OCI-LY1 (cell line): ENCODE measurements at regions not wholly inside any gene's neighbourhood (a gene's known extent, or its start where the extent isn't known, plus 50 kb on each side); places are given as distances from the start of the nearest gene placed in this dataset.

Experiments
- H2AFZ ChIP-seq: fragments of 200-600 bp; sonication (generic), shearing (Covaris generic); 2 replicates; pipeline ENCODE4 v1.6.0; 2014; ENCODE audit warnings: antibody characterized with exemption, mild to moderate bottlenecking, low read length
- H3F3A ChIP-seq: fragments of 200-600 bp; sonication (generic), shearing (Covaris generic); 2 replicates; pipeline ENCODE4 v1.6.0; 2014; ENCODE audit warnings: mild to moderate bottlenecking, antibody characterized with exemption, low read length, moderate library complexity; ENCODE audit not compliant: insufficient read depth
- H3K27ac ChIP-seq: fragments of 200-600 bp; sonication (generic); 2 replicates; pipeline ENCODE4 v1.5.1; 2014; ENCODE audit warnings: low read length, mixed run types, mild to moderate bottlenecking, low read depth; ENCODE audit not compliant: poor library complexity, severe bottlenecking
- H3K27me3 ChIP-seq: fragments of 200-600 bp; sonication (generic); 2 replicates; pipeline ENCODE4 v1.6.0; 2014; ENCODE audit warnings: antibody characterized with exemption, mild to moderate bottlenecking, low read length, moderate library complexity; ENCODE audit not compliant: insufficient read depth
- H3K36me3 ChIP-seq: fragments of 200-600 bp; sonication (generic); 2 replicates; pipeline ENCODE4 v1.6.1; 2014; ENCODE audit warnings: mild to moderate bottlenecking, antibody characterized with exemption, low read length, moderate library complexity, mixed read lengths; ENCODE audit not compliant: insufficient read depth
- H3K4me1 ChIP-seq: fragments of 200-600 bp; sonication (generic); 2 replicates; pipeline ENCODE4 v1.5.1; 2014; ENCODE audit warnings: mild to moderate bottlenecking, low read length, moderate library complexity; ENCODE audit not compliant: insufficient read depth, severe bottlenecking
- H3K4me2 ChIP-seq: fragments of 200-600 bp; sonication (generic), shearing (Covaris generic); 2 replicates; pipeline ENCODE4 v1.6.1; 2014; ENCODE audit warnings: low read length
- H3K4me3 ChIP-seq: fragments of 200-600 bp; sonication (generic); 2 replicates; pipeline ENCODE4 v1.5.1; 2014; ENCODE audit warnings: low read length, low read depth, mild to moderate bottlenecking, mixed read lengths; ENCODE audit not compliant: poor library complexity, severe bottlenecking
- H3K79me2 ChIP-seq: fragments of 200-600 bp; shearing (Covaris generic); 2 replicates; pipeline ENCODE4 v1.6.1; 2016; ENCODE audit warnings: mixed run types, low read length, mixed read lengths; ENCODE audit not compliant: insufficient read depth
- H3K9ac ChIP-seq: fragments of 200-600 bp; sonication (generic), shearing (Covaris generic); 2 replicates; pipeline ENCODE4 v1.6.1; 2014; ENCODE audit warnings: mild to moderate bottlenecking, low read length, mixed read lengths
- H3K9me2 ChIP-seq: fragments of 200-600 bp; sonication (generic), shearing (Covaris generic); 2 replicates; pipeline ENCODE4 v1.6.1; 2014; ENCODE audit warnings: low read depth, mild to moderate bottlenecking, low read length, mixed read lengths
- H3K9me3 ChIP-seq: fragments of 200-600 bp; shearing (Covaris generic); 2 replicates; pipeline ENCODE4 v1.6.1; 2014; ENCODE audit warnings: low read length, mixed read lengths
- H4K20me1 ChIP-seq: fragments of 200-600 bp; sonication (generic), shearing (Covaris generic); 2 replicates; pipeline ENCODE4 v1.6.0; 2016; ENCODE audit warnings: mild to moderate bottlenecking, low read length; ENCODE audit not compliant: insufficient read depth
- CTCF ChIP-seq: fragments of 200-600 bp; sonication (generic), shearing (Covaris generic); IDR thresholded peaks from 2 replicates; pipeline ENCODE4 v1.5.1; 2017; ENCODE audit warnings: mild to moderate bottlenecking, antibody characterized with exemption, low read length, moderate library complexity, mixed read lengths
- EZH2 ChIP-seq: fragments of 200-600 bp; sonication (generic), shearing (Covaris generic); IDR thresholded peaks from 2 replicates; pipeline ENCODE4 v1.8.0; 2017; ENCODE audit warnings: borderline replicate concordance, mixed run types, mild to moderate bottlenecking, antibody characterized with exemption, low read length, moderate library complexity, mixed read lengths

- Histone ChIP-seq H3K27ac (no peak overlapping the region), H3K79me2 (no peaks in the 10 kb centered on the region), H3K4me1 (no peaks in the 10 kb centered on the region), H3K36me3 (no peaks in the 10 kb centered on the region), H2AFZ (no peak overlapping the region), H3K4me3 (no peak overlapping the region), H3F3A (no peaks in the 10 kb centered on the region), H3K27me3 (no peaks in the 10 kb centered on the region), H3K4me2 (no peak overlapping the region), H4K20me1 (no peaks in the 10 kb centered on the region), H3K9me3 (no peaks in the 10 kb centered on the region), H3K9me2 (no peaks in the 10 kb centered on the region), H3K9ac (no peak overlapping the region)
- TF ChIP-seq EZH2 = no peak
- no peak for TF ChIP-seq CTCF
Observed at GRCh38 chr4:173839865-173840264, 309.8 kb upstream of the HAND2 start.

DNA sequence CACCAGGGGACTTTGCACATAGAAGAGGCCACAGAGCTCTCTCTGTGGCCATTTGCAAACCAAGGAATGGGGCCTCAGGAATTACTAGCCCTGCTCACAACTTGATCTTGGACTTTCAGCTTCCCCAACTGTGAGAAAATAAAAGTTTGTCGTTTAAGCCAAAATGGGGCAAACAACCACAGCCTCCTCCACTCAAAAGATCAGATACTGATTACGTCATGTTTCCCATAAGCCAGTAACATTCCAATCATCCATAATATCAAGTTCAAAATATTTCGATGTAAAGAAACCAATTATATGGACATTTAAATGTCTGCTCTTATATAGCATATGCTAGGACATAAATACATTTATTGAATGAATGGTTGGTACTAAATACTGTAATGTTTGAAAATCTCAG is 307.5 kb upstream of the HAND2 start:
- Histone ChIP-seq H3K9me2 (no peaks in the 10 kb centered on the region), H3K4me3 (no peak overlapping the region), H4K20me1 (no peaks in the 10 kb centered on the region), H3K36me3 (no peaks in the 10 kb centered on the region), H3F3A (no peaks in the 10 kb centered on the region), H3K27ac (no peak overlapping the region), H3K4me1 (no peaks in the 10 kb centered on the region), H3K79me2 (no peaks in the 10 kb centered on the region), H3K27me3 (no peaks in the 10 kb centered on the region), H3K4me2 (no peak overlapping the region), H3K9ac (no peak overlapping the region), H3K9me3 (no peaks in the 10 kb centered on the region), H2AFZ (no peak overlapping the region)
- no peak for TF ChIP-seq EZH2
- no peak for TF ChIP-seq CTCF

DNA sequence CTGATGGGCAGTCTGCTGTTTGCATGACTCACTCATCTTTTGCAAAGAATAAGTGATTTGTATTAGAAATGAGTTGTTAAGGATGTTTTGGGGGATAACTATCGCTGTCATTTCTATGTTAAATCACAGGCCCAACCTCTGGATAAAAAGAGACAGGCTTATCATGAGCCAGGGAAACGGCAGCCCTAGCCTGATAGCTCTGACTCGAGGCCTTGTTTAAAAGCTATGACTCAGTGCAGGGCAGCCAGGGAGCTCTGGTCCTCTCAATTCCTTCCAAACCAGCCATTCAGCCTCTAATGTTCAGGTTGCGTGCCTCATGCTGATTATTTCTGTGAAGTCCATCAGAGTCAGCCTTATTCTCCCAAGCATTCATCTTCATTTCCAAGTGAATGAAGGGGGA is 305.9 kb upstream of the HAND2 start:
- Histone ChIP-seq H3K36me3 (no peaks in the 10 kb centered on the region), H4K20me1 (no peaks in the 10 kb centered on the region), H3K4me2 (no peak overlapping the region), H3F3A (no peaks in the 10 kb centered on the region), H3K27me3 (no peaks in the 10 kb centered on the region), H3K4me3 (no peak overlapping the region), H3K27ac (no peak overlapping the region), H3K4me1 (no peaks in the 10 kb centered on the region), H3K9me2 (no peaks in the 10 kb centered on the region), H3K9me3 (no peaks in the 10 kb centered on the region), H2AFZ (no peak overlapping the region), H3K9ac (no peak overlapping the region), H3K79me2 (no peaks in the 10 kb centered on the region)
- no peak for TF ChIP-seq CTCF
- TF ChIP-seq EZH2 = no peak

GRCh38 chr4:173834151-173834550 is 304.1 kb upstream of the HAND2 start:
- no peaks in the 10 kb centered on the region for H4K20me1 ChIP-seq
- no peaks in the 10 kb centered on the region for H3K4me1 ChIP-seq
- TF ChIP-seq EZH2 (no peak), CTCF (no peak; the same call in 1 of the 2 replicates)
- no peaks in the 10 kb centered on the region for H3K36me3 ChIP-seq
- no peaks in the 10 kb centered on the region for H3K79me2 ChIP-seq
- no peaks in the 10 kb centered on the region for H3F3A ChIP-seq
- H3K27me3 ChIP-seq = no peaks in the 10 kb centered on the region
- no peak overlapping the region for H2AFZ ChIP-seq
- no peak overlapping the region for H3K27ac ChIP-seq
- no peak overlapping the region for H3K4me2 ChIP-seq
- no peak overlapping the region for H3K9ac ChIP-seq
- no peaks in the 10 kb centered on the region for H3K9me2 ChIP-seq
- no peaks in the 10 kb centered on the region for H3K9me3 ChIP-seq
- H3K4me3 ChIP-seq = no peak overlapping the region
